CD4-positive, alpha-beta T cell treated with Interleukin-17A for 4 hours (primary cell): ENCODE measurements at regions not wholly inside any gene's neighbourhood (a gene's known extent, or its start where the extent isn't known, plus 50 kb on each side); places are given as distances from the start of the nearest gene placed in this dataset.
"Not testable (repeated sequence)": the region's sequence is repeated elsewhere in the genome, so short reads cannot be mapped to it uniquely, and the experiment has no call there.

Experiments
- DNase-seq: peaks from one replicate; pipeline ENCODE4 v3.0.0-alpha.2; 2020; ENCODE audit warnings: mixed read lengths

DNA sequence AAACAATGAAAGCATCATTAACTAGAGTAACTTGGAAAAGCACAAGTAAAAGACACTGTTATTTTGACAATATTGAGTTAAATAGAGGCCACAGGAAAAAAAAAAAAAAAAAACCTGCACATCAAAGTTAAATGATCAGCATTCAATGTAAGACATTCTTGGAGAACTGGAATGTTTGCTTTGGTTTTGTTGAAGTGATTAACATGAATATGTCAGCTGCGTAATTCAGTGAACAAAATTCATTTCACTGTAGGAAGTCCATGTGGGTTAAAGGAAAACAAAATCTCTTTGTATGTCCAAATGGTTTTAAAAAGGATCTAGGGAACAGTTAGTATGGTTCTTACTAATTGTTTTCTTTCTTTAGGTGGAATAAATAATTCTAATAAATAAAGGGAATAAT is 252.8 kb upstream of the CNTN6 start:
- no peak for DNase-seq

DNA sequence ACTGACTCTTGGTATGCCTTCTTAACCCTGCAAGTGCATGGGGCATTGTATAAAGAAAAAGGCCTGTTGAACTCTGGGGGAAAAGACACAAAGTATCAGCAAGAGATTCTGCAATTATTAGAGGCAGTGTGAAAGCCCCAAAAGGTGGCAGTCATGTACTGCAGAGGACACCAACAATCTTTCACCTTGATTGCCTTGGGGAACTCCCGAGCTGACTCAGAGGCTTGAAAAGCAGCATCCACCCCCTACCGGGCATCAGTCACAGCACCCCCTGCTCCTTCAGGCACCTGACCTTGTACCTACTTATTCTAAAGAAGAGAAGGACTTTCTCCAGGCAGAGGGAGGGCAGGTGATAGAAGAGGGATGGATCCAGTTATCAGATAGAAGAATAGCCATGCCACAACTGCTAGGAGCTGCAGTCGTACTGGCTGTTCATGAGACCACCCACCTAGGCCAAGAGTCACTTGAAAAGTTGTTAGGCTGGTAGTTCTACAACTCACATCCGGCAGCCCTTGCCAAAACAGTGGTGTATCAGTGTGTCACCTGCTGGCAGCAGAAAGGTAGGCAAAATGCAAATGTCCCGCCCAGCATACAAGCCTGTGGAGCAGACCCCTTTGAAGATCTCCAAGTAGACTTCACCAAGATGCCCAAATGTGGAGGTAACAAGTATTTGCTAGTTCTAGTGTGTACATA is 241.6 kb upstream of the CNTN6 start:
- DNase-seq = no peak

- no peak for DNase-seq
Observed at GRCh38 chr3:852033-852432, 240.8 kb upstream of the CNTN6 start.

- DNase-seq = no peak
Observed at GRCh38 chr3:853489-853888, 239.3 kb upstream of the CNTN6 start.

DNA sequence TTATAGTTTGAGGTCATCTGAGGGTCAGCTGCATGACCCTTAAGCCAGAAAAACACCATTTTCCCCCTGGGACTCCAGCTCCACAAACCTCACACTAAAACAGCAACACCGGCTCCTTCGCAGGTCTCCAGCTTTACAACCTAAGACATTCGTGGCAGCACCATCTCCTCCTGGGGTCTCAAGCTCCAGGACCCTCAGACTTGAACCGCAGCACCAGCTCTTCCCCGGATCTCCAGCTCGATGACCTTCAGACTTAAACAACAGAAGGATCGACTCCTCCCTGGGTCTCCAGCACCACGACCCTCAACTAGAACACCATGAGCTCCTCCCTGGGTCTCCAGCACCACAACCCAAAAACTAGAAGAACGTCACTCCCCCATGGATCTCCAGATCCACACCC is 233.7 kb upstream of the CNTN6 start:
- no peak for DNase-seq

DNA sequence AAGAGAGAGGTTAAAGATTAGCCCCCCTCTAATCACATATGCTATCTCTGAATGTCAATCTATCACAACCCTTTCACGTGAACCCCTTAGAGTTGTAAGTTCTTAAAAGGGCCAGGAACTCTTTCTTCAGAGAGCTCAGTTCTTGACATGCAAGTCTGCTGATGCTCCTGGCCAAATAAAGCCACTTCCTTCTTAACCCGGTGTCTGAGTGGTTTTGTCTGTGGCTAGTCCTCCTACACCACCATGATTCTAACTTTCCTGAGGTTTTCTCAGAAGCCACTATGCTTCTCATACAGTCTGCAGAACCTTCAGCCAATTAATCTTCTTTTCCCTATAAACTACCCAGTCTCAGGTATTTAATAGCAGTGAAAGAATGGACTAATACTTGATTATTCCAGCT is 231.1 kb upstream of the CNTN6 start:
- DNase-seq = no peak

DNA sequence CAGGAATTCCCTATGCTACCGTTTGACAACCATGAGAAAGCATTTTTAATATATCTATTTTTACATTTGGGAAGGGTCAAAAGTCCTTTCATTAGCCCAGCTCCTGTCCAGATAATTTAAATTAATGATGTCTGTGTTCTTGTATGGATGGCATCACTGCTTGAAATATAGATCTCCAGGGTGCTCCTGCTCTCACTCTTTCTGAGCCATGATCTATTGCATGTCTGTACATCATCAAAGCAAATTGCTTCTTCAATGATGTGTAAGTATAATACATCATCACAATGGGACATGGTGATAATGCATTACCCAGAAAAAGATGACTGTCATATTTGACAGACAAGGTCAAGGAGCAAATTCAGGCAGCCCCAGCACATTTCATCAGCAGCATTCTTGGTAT is 223.6 kb upstream of the CNTN6 start:
- DNase-seq = no peak

DNA sequence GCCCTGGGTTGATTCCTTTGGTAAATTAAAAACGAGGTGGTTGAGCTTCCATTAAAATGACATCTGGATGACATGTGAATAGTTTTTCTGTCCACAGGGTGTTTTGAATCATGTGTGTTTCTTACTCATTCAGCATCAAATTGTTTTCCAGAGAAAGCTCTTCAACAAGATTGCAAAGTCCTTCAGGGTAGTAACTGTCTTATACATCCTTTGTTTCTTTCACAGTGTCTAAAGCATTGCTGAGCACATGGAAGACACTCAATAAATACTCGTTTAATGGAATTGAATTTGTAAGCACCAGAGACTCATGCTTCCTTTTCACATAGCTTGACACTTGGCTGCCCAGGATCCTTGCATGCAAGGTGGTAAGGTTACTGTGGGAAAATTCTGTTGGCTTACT is 223.1 kb upstream of the CNTN6 start:
- DNase-seq = no peak

DNA sequence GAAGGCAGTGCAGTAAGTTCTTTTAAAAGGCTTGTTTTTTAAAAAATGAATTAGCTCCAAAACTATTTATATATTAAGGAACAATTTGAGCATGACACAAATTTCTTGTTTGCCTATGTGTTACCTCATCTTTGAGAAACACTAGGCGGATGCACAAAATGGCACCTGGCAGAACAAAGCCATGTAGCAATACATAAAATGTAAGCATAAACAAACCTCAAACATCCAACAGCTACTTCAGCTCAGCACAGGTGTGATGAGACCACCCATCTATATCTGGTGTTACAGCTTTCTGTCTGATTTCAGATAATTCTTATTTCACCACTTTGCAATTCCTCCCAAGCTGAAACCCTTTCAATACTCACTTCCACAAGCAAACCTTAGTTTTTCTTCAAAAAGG is 221.2 kb upstream of the CNTN6 start:
- no peak for DNase-seq

DNA sequence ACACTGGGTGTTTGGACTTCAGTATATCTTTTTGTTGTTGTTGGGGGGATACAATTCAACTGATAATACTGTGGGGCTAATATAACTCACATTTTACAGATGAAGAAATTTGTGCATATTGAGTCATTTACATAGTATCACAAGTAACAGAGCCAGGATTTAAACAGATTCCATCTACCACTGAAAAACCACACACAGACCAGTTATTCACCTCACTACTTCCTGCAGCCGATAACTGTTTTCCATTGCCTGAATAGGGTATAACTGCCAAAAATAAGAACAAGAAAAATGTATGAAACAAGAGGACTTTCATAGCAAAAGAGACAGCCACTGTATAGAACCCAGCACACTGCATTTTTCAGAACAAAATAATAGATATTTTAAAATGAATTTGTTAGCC is 215.8 kb upstream of the CNTN6 start:
- DNase-seq = no peak

DNA sequence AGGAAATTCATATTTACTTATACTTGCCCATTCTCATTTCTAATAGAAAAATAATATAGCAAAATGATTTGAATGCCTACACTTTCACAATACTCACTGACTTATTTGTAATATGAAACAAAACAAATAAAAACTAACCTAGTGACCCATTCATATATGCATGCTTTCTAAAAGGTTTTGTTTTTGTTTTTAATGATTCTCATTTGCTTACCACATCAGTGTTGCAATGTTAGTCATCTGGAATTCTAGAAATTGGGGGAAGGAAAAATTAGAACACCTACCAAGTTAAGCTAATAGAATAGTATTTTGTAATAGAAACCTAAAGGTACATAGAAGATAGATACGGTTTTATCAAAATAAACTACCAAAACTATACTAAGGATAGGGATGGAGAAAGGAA is 214.1 kb upstream of the CNTN6 start:
- DNase-seq = no peak

GRCh38 chr3:880371-880770 is 212.5 kb upstream of the CNTN6 start:
- DNase-seq = no peak

DNA sequence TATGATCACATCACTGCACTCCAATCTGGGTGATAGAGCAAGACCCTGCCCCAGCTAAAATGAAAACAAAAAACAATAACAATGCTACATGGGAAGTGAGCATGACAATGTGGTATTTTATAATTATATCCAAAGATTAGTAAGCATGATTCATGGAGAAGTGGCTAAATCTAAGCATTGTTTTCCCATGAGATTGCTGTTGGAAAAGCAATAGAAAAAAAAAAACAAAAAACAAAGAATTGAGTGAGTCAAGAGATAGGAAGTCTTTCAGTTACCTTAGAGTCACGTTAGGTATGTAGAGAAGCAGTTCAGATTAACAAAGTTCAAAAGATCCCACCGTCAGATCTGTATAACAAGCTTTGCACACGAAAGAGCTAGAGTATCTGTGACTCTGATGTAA is 210.3 kb upstream of the CNTN6 start:
- DNase-seq = no peak

DNA sequence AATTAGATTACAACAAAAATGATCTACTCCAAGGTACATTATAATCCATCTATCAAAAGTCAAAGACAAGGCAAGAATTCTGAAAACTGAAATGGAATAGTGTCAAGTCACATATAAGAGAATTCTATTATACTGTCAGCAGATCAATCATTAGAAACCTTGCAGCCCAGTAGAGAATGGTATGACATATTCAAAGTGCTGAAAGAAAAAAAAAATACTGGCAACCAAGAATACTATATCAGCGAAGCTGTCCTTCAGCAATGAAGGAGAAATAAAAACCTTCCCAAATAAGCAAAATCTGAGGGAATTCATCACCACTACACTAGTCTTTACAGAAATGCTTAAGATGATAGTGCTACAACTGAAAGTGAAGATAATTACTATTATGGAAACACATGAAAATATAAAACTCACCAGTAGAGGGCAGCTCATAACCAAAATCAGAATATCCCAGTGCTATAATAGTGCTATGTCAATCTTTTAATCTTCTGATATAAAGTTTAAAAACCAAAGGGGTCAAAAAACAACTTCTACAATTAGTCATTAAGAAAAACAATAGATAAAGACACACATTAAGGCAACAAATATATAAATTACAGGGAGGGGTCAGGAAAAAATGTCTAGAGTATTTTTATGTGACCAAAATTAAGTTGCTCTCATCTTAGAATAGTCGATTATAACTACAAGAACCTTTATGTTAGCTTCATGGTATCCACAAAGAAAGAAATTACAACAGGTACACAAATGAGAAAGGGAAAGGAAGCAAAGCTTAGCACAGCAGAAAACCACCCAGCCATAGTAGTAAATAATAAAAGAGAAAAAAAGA is 190.7 kb upstream of the CNTN6 start:
- DNase-seq = no peak

DNA sequence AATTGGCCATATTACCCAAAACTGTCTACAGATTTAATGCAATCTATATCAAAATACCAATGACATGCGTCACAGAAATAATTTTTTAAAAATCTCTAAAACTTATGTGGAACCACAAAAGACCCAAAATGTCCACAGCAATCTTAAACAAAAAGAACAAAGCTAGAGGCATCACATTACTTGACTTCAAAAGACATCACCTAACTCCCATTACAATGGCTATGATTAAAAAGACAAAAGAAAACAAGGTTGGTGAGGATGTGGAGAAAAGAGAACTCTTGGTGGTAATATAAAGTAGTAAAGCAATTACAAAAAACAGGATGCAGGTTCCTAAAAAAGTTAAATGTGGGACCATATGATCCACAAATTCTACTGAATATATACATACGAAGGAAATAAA is 187.6 kb upstream of the CNTN6 start:
- DNase-seq = no peak

DNA sequence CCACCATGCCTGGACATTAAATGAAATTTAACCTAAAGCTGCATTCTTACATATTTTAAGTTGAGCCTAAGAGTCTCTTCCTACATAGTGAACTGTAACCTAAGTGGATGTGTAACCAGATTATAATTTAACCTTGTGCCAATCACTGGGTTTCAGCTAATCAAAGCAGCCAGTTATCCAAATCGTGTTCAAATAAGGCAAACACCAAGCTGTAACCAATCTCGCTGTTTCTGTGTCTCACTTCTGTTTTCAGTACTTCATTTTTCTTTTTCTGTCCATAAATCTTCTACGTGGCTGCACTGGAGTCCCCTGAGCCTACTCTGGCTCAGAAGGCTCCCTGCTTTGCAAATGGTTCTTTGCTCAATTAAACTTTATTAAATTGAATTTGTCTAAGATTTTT is 186.1 kb upstream of the CNTN6 start:
- DNase-seq = no peak

GRCh38 chr3:908839-909238 is 184.0 kb upstream of the CNTN6 start:
- DNase-seq = no peak

DNA sequence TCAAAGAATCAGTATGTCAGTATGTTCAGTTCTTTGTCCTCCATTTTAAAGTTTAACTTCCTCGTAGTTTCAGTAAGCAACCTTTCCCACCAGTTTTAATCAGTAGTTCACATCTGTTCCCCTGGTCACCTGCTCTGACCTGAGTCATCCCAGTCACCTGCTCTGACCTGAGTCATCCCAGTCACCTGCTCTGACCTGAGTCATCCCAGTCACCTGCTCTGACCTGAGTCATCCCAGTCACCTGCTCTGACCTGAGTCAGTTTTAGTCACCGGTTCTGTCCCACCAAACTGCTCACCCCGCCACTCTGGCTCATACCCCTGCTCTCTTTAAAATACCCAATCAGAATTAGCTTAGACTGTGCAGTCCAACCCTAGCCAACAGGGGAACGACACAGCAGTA is 180.1 kb upstream of the CNTN6 start:
- not testable (repeated sequence) for DNase-seq

GRCh38 chr3:923161-923910 is 169.5 kb upstream of the CNTN6 start:
- DNase-seq = no peak

DNA sequence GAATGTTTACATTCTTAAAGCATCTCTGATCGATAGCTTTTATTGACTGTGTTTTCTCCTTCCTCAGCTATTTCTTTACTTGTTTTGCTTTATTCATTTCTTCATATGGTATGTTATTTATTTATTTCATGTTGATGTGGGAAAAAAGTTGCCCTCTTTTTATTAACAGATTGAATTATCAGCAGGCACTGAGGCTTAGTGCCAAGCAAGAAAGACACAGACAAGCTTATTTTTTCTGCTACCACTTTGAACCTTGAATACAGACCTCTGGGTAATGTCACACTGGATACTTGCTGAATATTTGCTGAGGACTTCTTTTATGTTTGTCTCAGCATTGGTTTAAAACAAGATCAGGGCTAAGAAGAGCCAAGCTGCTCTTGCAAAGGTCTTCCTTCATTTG is 162.0 kb upstream of the CNTN6 start:
- DNase-seq = no peak

DNA sequence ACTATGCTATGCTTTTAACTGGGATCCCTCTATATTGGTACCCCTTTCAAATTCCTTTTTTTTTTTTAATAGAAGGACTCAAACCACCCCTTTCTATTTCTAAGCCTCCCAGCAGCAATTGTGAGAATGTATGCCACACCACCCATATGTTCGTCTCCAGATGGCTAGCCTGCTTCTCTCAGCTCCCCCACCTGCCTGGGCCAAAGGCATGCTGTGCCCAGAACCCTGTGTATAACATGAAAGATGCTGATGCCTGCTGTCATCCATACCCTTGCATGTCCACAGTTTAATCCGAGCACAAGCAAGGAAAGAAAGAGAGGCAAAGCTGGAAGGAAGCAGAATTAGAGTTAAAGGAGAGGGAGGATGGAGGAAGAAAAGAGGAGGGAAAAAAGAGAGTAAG is 159.5 kb upstream of the CNTN6 start:
- DNase-seq = no peak

DNA sequence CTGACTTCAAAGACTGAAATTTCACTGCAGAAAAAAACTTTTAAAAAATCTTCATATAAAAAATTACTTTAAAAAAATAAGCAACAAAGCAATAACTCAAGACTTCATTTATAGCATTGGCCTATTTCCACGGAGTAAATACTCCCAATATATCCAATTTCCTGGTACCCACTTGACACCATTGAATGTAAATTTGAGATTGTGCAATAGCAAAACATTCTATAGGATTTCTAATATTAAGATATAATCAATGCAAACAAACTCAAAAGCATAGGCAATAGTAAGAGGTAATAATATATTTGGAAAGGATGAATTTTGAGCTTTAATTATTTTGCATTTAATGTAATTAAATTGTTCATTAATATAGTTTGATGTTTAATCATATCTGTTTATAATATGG is 148.0 kb upstream of the CNTN6 start:
- DNase-seq = no peak

- DNase-seq = no peak
Observed at GRCh38 chr3:945738-946137, 147.1 kb upstream of the CNTN6 start.

GRCh38 chr3:952906-953305 is 139.9 kb upstream of the CNTN6 start:
- no peak for DNase-seq
